Sciatic nerve (tissue), 2 donors: ENCODE measurements at regions not wholly inside any gene's neighbourhood (a gene's known extent, or its start where the extent isn't known, plus 50 kb on each side); places are given as distances from the start of the nearest gene placed in this dataset.
"Not testable (repeated sequence)": the region's sequence is repeated elsewhere in the genome, so short reads cannot be mapped to it uniquely, and the experiment has no call there.

Source experiments
- ATAC-seq: fragments of 200-7000 bp; cut with Tn5 transposase; one replicate; pipeline ENCODE4 v1.9.1; 2020; ENCODE audit warnings: mild to moderate bottlenecking, moderate library complexity
- DNase-seq: peaks from one replicate; pipeline ENCODE4 v3.0.0-alpha.2; 2020; ENCODE audit warnings: low spot score
- intact Hi-C: fragments of 100-400 bp; cut with DNase I; formaldehyde crosslinking; loops from one replicate; pipeline ENCODE4 v1.14.2; 2022
- donor health status: DM: no; HTN: no; CAD: no.
- donor health status: DM: no; HTN: no; CAD: no.

GRCh38 chr18:78796693-78797455 lies 182.7 kb upstream of the SALL3 start:
- no peak for DNase-seq
- ATAC-seq, result no peak
- intact Hi-C loops, result no loop called here

- no peak for ATAC-seq
These were observed 182.1 kb upstream of the SALL3 start for GRCh38 chr18:78797499-78797898.

GRCh38 chr18:78798402-78799175 lies 181.0 kb upstream of the SALL3 start:
- ATAC-seq (no peak), DNase-seq (peak; percentile 23)
- intact Hi-C loops, result no loop called here

More at GRCh38 chr18:78797499-78797898, 182.1 kb upstream of the SALL3 start:
- no peak for DNase-seq
- intact Hi-C loops, result no loop called here

- no peak for ATAC-seq
- DNase-seq, result no peak
These were observed 180.1 kb upstream of the SALL3 start for GRCh38 chr18:78799382-78800089.

GRCh38 chr18:78800102-78800851 lies 179.3 kb upstream of the SALL3 start:
- intact Hi-C loops, ATAC-seq, DNase-seq: not testable (repeated sequence)

More at GRCh38 chr18:78799382-78800089, 180.1 kb upstream of the SALL3 start:
- intact Hi-C loops, result no loop called here

GRCh38 chr18:78801011-78801410 lies 178.6 kb upstream of the SALL3 start:
- intact Hi-C loops, result no loop called here
- ATAC-seq (no peak), DNase-seq (no peak)

- intact Hi-C loops, result no loop called here
These were observed 176.5 kb upstream of the SALL3 start for GRCh38 chr18:78803104-78803503.

GRCh38 chr18:78804206-78805030 lies 175.2 kb upstream of the SALL3 start:
- intact Hi-C loops, result no loop called here
- DNase-seq, result no peak
- ATAC-seq, result no peak

More at GRCh38 chr18:78803104-78803503, 176.5 kb upstream of the SALL3 start:
- no peak for ATAC-seq
- no peak for DNase-seq

GRCh38 chr18:78805840-78806239 lies 173.8 kb upstream of the SALL3 start:
- ATAC-seq (no peak), DNase-seq (no peak)
- intact Hi-C loops, result no loop called here

GRCh38 chr18:78807668-78808067 lies 171.9 kb upstream of the SALL3 start:
- ATAC-seq (no peak), DNase-seq (no peak)
- intact Hi-C loops, result no loop called here

GRCh38 chr18:78809845-78810244 lies 169.8 kb upstream of the SALL3 start:
- intact Hi-C loops, result no loop called here

GRCh38 chr18:78810706-78811105 lies 168.9 kb upstream of the SALL3 start:
- DNase-seq, result peak; percentile 38
- intact Hi-C loops, result no loop called here
- no peak for ATAC-seq

More at GRCh38 chr18:78809845-78810244, 169.8 kb upstream of the SALL3 start:
- DNase-seq (no peak), ATAC-seq (no peak)

- ATAC-seq (no peak), DNase-seq (no peak)
- intact Hi-C loops, result no loop called here
These were observed 167.6 kb upstream of the SALL3 start for GRCh38 chr18:78812067-78812466.

GRCh38 chr18:78813156-78813555 lies 166.5 kb upstream of the SALL3 start:
- ATAC-seq (no peak), DNase-seq (peak; percentile 25)
- intact Hi-C loops, result no loop called here

- intact Hi-C loops, result no loop called here
- DNase-seq (peak; percentile 22), ATAC-seq (no peak)
These were observed 165.5 kb upstream of the SALL3 start for GRCh38 chr18:78813936-78814710.

- intact Hi-C loops, result no loop called here
- DNase-seq (peak; percentile 19), ATAC-seq (no peak)
These were observed 164.9 kb upstream of the SALL3 start for GRCh38 chr18:78814766-78815165.

GRCh38 chr18:78816114-78816513 lies 163.5 kb upstream of the SALL3 start:
- intact Hi-C loops, result no loop called here
- no peak for ATAC-seq
- peak; percentile 10 for DNase-seq
